ENCODE measurements at regions not wholly inside any gene's neighbourhood (a gene's known extent, or its start where the extent isn't known, plus 50 kb on each side); places are given as distances from the start of the nearest gene placed in this dataset.

- ChIA-PET CTCF (interaction anchor here (0.8 to 1.1 kb wide), 2 partner anchors 12 to 99 kb away, joined by 3 read pairs; no protein-coding TSS in a partner anchor), POLR2A (no interaction called here)
- no peaks in the 10 kb centered on the region for H3K36me3 ChIP-seq (replicated peaks in 1 of 2; ENCODE audit: control insufficient read depth in 1 of 2, insufficient read depth in 2 of 2, low read length in 1 of 2)
- no peak overlapping the region for H3K9ac ChIP-seq
- no peak overlapping the region for H2AFZ ChIP-seq (ENCODE audit: low read depth)
- no peaks in the 10 kb centered on the region for H4K20me1 ChIP-seq (ENCODE audit: insufficient read depth)
- no peaks in the 10 kb centered on the region for H3F3A ChIP-seq (replicated peaks; ENCODE audit: insufficient read depth)
- no peaks in the 10 kb centered on the region for H3K79me2 ChIP-seq (ENCODE audit: insufficient read depth)
- H3K4me1 ChIP-seq (ENCODE audit: control insufficient read depth in 1 of 2, insufficient read depth in 2 of 2, low read depth in 1 of 2, low read length in 1 of 2): peaks cover 7 to 8% of the 10 kb centered on the region in 2 experiments; a peak in 2 of 4 replicates
- no peaks in the 10 kb centered on the region for H3K9me2 ChIP-seq
- H3K4me2 ChIP-seq: no peak overlapping the region
- DNase-seq: peak; percentile 32
- H3K4me3 ChIP-seq (ENCODE audit: low read depth in 2 of 2, low read length in 1 of 2): no peak overlapping the region
- no peak for TF ChIP-seq JUND (IDR thresholded peaks at IDR 0.05)
- TF ChIP-seq FOSL2 (IDR thresholded peaks at IDR 0.05; ENCODE audit: borderline replicate concordance, low read depth): no peak
- TF ChIP-seq RCOR1 (IDR thresholded peaks at IDR 0.05; ENCODE audit: low read length): peak; percentile 87
- no peak for TF ChIP-seq NRF1 (IDR thresholded peaks at IDR 0.05; ENCODE audit: low read depth, low read length)
- no peak overlapping the region for H3K27ac ChIP-seq (ENCODE audit: low read depth in 2 of 2, low read length in 1 of 2)
- H3K9me3 ChIP-seq: no peaks in the 10 kb centered on the region
- WGBS (ENCODE audit: low lambda C conversion rate): 39% methylated on average over 5 of the region's 5 CpGs
- H3K27me3 ChIP-seq (ENCODE audit: insufficient read depth): no peaks in the 10 kb centered on the region
These were observed 184.1 kb downstream of the NOC3L start for GRCh38 chr10:94178475-94179253.

- no peaks in the 10 kb centered on the region for H3K27me3 ChIP-seq (ENCODE audit: insufficient read depth)
- H2AFZ ChIP-seq (ENCODE audit: low read depth): no peak overlapping the region
- ChIA-PET POLR2A (no interaction called here), CTCF (interaction anchor here (3.0 kb wide), 1 partner anchor 264 kb away, joined by 8 read pairs; no protein-coding TSS in a partner anchor)
- no peaks in the 10 kb centered on the region for H3K79me2 ChIP-seq (ENCODE audit: insufficient read depth)
- peaks cover 7 to 8% of the 10 kb centered on the region in 2 experiments; a peak in 3 of 4 replicates for H3K4me1 ChIP-seq (ENCODE audit: control insufficient read depth in 1 of 2, insufficient read depth in 2 of 2, low read depth in 1 of 2, low read length in 1 of 2)
- no peaks in the 10 kb centered on the region for H4K20me1 ChIP-seq (ENCODE audit: insufficient read depth)
- no peak for TF ChIP-seq ELF1 (IDR thresholded peaks at IDR 0.05)
- TF ChIP-seq SIN3A (IDR thresholded peaks at IDR 0.05; ENCODE audit: borderline replicate concordance, low read depth, low read length): no peak
- no peak for TF ChIP-seq EZH2phosphoT487 (IDR thresholded peaks at IDR 0.05; ENCODE audit: borderline replicate concordance, low read depth)
- no peak for TF ChIP-seq FOXJ3 (CRISPR knock-in tag; IDR thresholded peaks at IDR 0.05)
- no peak overlapping the region for H3K27ac ChIP-seq (ENCODE audit: low read depth in 2 of 2, low read length in 1 of 2)
- H3K9me3 ChIP-seq: no peaks in the 10 kb centered on the region
- H3K9ac ChIP-seq: no peak overlapping the region
- DNase-seq: no peak
- H3K4me2 ChIP-seq: no peak overlapping the region
- no peaks in the 10 kb centered on the region for H3K9me2 ChIP-seq
- no peaks in the 10 kb centered on the region for H3K36me3 ChIP-seq (replicated peaks in 1 of 2; ENCODE audit: control insufficient read depth in 1 of 2, insufficient read depth in 2 of 2, low read length in 1 of 2)
- no peak overlapping the region for H3K4me3 ChIP-seq (ENCODE audit: low read depth in 2 of 2, low read length in 1 of 2)
- 89% methylated on average over 2 of the region's 2 CpGs for WGBS (ENCODE audit: low lambda C conversion rate)
- H3F3A ChIP-seq (replicated peaks; ENCODE audit: insufficient read depth): no peaks in the 10 kb centered on the region
These were observed 182.2 kb downstream of the NOC3L start for GRCh38 chr10:94180576-94180975.

- ChIA-PET CTCF (interaction anchor here (1.3 kb wide), 1 partner anchor 137 kb away, joined by 3 read pairs; no protein-coding TSS in a partner anchor), POLR2A (no interaction called here)
- Histone ChIP-seq H3K4me3 (ENCODE audit: low read depth in 2 of 2, low read length in 1 of 2) (no peak overlapping the region), H3K4me1 (ENCODE audit: control insufficient read depth in 1 of 2, insufficient read depth in 2 of 2, low read depth in 1 of 2, low read length in 1 of 2) (peaks cover 3 to 8% of the 10 kb centered on the region in 2 experiments; a peak in 3 of 4 replicates), H3K36me3 (replicated peaks in 1 of 2; ENCODE audit: control insufficient read depth in 1 of 2, insufficient read depth in 2 of 2, low read length in 1 of 2) (no peaks in the 10 kb centered on the region), H3F3A (replicated peaks; ENCODE audit: insufficient read depth) (no peaks in the 10 kb centered on the region), H3K4me2 (peak overlapping the region; percentile 44), H3K9ac (peak overlapping the region; percentile 15; the same call in 1 of the 2 replicates), H3K27me3 (ENCODE audit: insufficient read depth) (no peaks in the 10 kb centered on the region), H3K9me3 (no peaks in the 10 kb centered on the region), H2AFZ (ENCODE audit: low read depth) (peak overlapping the region; percentile 49; the same call in 1 of the 2 replicates), H3K79me2 (ENCODE audit: insufficient read depth) (no peaks in the 10 kb centered on the region), H3K27ac (ENCODE audit: low read depth in 2 of 2, low read length in 1 of 2) (peak overlapping the region in 1 of 2 experiments; percentile 68; a peak in 2 of 4 replicates), H4K20me1 (ENCODE audit: insufficient read depth) (no peaks in the 10 kb centered on the region), H3K9me2 (no peaks in the 10 kb centered on the region)
- no peak for DNase-seq
- WGBS (ENCODE audit: low lambda C conversion rate): 56% methylated on average over 7 of the region's 7 CpGs
- TF ChIP-seq TCF12 (IDR thresholded peaks at IDR 0.05): peak; percentile 79
- no peak for TF ChIP-seq GABPA (IDR thresholded peaks at IDR 0.05; ENCODE audit: low read depth)
- TF ChIP-seq MXI1 (IDR thresholded peaks at IDR 0.05; ENCODE audit: low read depth, low read length): no peak
- peak; percentile 66; the same call in 1 of the 2 replicates for TF ChIP-seq NFIC (IDR thresholded peaks at IDR 0.05; ENCODE audit: borderline replicate concordance)
- TF ChIP-seq RAD21 (IDR thresholded peaks at IDR 0.05; ENCODE audit: low read length): no peak
- TF ChIP-seq, protein P1, sequence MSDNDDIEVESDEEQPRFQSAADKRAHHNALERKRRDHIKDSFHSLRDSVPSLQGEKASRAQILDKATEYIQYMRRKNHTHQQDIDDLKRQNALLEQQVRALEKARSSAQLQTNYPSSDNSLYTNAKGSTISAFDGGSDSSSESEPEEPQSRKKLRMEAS (IDR thresholded peaks at IDR 0.05; ENCODE audit: low read depth): peak; percentile 83
- TF ChIP-seq POLR2AphosphoS5 (IDR thresholded peaks at IDR 0.05; ENCODE audit: low read depth, low read length): peak; percentile 35; the same call in 1 of the 2 replicates
- TF ChIP-seq RXRA (IDR thresholded peaks at IDR 0.05; ENCODE audit: borderline replicate concordance, low read depth): peak; percentile 50; the same call in 1 of the 2 replicates
- TF ChIP-seq EP300 (IDR thresholded peaks at IDR 0.05; ENCODE audit: borderline replicate concordance in 1 of 2, low read depth in 1 of 2, low read length in 1 of 2): peak in 1 of 2 experiments; percentile 80; a peak in 2 of 4 replicates
- TF ChIP-seq EZH2phosphoT487 (IDR thresholded peaks at IDR 0.05; ENCODE audit: borderline replicate concordance, low read depth): no peak
- TF ChIP-seq GATA2 (CRISPR knock-in tag; IDR thresholded peaks at IDR 0.05): no peak
- TF ChIP-seq FOSL2 (IDR thresholded peaks at IDR 0.05; ENCODE audit: borderline replicate concordance, low read depth): peak; percentile 71
- peak; percentile 72; the same call in 1 of the 2 replicates for TF ChIP-seq TEAD4 (IDR thresholded peaks at IDR 0.05; ENCODE audit: borderline replicate concordance, insufficient read depth)
- TF ChIP-seq, protein P2, sequence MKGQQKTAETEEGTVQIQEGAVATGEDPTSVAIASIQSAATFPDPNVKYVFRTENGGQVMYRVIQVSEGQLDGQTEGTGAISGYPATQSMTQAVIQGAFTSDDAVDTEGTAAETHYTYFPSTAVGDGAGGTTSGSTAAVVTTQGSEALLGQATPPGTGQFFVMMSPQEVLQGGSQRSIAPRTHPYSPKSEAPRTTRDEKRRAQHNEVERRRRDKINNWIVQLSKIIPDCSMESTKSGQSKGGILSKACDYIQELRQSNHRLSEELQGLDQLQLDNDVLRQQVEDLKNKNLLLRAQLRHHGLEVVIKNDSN (IDR thresholded peaks at IDR 0.05; ENCODE audit: borderline replicate concordance, low read depth): 0 out of 2 replicates have a peak, but pooled peaks have one; percentile 20
- peak; percentile 34; the same call in 1 of the 2 replicates for TF ChIP-seq YY1 (IDR thresholded peaks at IDR 0.05; ENCODE audit: low read depth)
- TF ChIP-seq RCOR1 (IDR thresholded peaks at IDR 0.05; ENCODE audit: low read length): no peak
These were observed 179.0 kb downstream of the NOC3L start for GRCh38 chr10:94183666-94184264.
